PC-9 (cell line): ENCODE measurements at regions not wholly inside any gene's neighbourhood (a gene's known extent, or its start where the extent isn't known, plus 50 kb on each side); places are given as distances from the start of the nearest gene placed in this dataset.

Experiments used
- BruUV-seq: library from RNA; stranded (reverse); fragments of 400-500 nt; replicated peaks from 2 replicates; lab custom pipeline; 2021; lab: Mats Ljungman, UMichigan
- CTCF ChIA-PET: fragments of 300-600 bp; sonication (Branson Sonifier 250); formaldehyde crosslinking; loops from one replicate; lab custom pipeline; 2022; ENCODE audit warnings: antibody characterized with exemption; lab: Charles Lee
- POLR2A ChIA-PET: fragments of 300-600 bp; sonication (Branson Sonifier 250); formaldehyde crosslinking; loops from one replicate; lab custom pipeline; 2022; ENCODE audit warnings: antibody characterized with exemption; ENCODE audit not compliant: unreplicated experiment; lab: Charles Lee
- DNase-seq, 2 experiments: peaks; one replicate each; pipeline versions ENCODE4 v3.0.0 to v3.0.0-alpha.2; 2015 to 2022; ENCODE audit warnings: mixed read lengths in 1 of 2
- H2AFZ ChIP-seq: fragments of 200-600 bp; sonication (generic); 2 replicates; pipeline ENCODE4 v1.8.1; 2017; ENCODE audit warnings: antibody characterized with exemption
- H3F3A ChIP-seq: fragments of 200-600 bp; sonication (generic); 2 replicates; pipeline ENCODE4 v1.8.1; 2017; ENCODE audit warnings: antibody characterized with exemption, mild to moderate bottlenecking, low read depth; ENCODE audit not compliant: insufficient read depth
- H3K27ac ChIP-seq: fragments of 200-600 bp; sonication (generic); 2 replicates; pipeline ENCODE4 v1.6.1; 2016; ENCODE audit warnings: mixed run types
- H3K27me3 ChIP-seq: fragments of 200-600 bp; sonication (generic); 2 replicates; pipeline ENCODE4 v1.6.1; 2016; ENCODE audit warnings: low read depth, mixed run types; ENCODE audit not compliant: insufficient read depth
- H3K36me3 ChIP-seq: fragments of 200-600 bp; sonication (generic); 2 replicates; pipeline ENCODE4 v1.6.1; 2016; ENCODE audit warnings: low read depth, mixed run types
- H3K4me1 ChIP-seq: fragments of 200-600 bp; sonication (generic); replicated peaks from 2 replicates; pipeline ENCODE4 v1.6.1; 2016; ENCODE audit warnings: mixed run types; ENCODE audit not compliant: insufficient read depth
- H3K4me2 ChIP-seq: fragments of 200-600 bp; sonication (generic); 2 replicates; pipeline ENCODE4 v1.6.1; 2017; ENCODE audit warnings: mixed run types
- H3K4me3 ChIP-seq: fragments of 200-600 bp; sonication (generic); 2 replicates; pipeline ENCODE4 v1.6.1; 2016; ENCODE audit warnings: mixed run types
- H3K79me2 ChIP-seq: fragments of 200-600 bp; sonication (generic); 2 replicates; pipeline ENCODE4 v1.6.1; 2017; ENCODE audit warnings: low read depth, mixed run types
- H3K9me2 ChIP-seq: fragments of 200-600 bp; sonication (generic); 2 replicates; pipeline ENCODE4 v1.8.1; 2017; ENCODE audit warnings: mild to moderate bottlenecking; ENCODE audit not compliant: insufficient read depth
- H3K9me3 ChIP-seq: fragments of 200-600 bp; sonication (generic); 2 replicates; pipeline ENCODE4 v1.8.1; 2016; ENCODE audit warnings: low read depth; ENCODE audit not compliant: insufficient read depth
- H4K20me1 ChIP-seq: fragments of 200-600 bp; sonication (generic); 2 replicates; pipeline ENCODE4 v1.8.1; 2017; ENCODE audit not compliant: insufficient read depth
- EZH2 ChIP-seq: fragments of 200-600 bp; sonication (generic); IDR thresholded peaks from 2 replicates; pipeline ENCODE4 v1.8.0; 2017; ENCODE audit warnings: antibody characterized with exemption, low read depth
- intact Hi-C: fragments of 100-400 bp; cut with micrococcal nuclease; formaldehyde crosslinking; loops from one replicate; pipeline ENCODE4 v1.10.0; 2022; ENCODE audit not compliant: unreplicated experiment
- TF ChIP-seq, protein P1 (sequence below): fragments of 200-600 bp; sonication (generic); conservative IDR thresholded peaks from 2 replicates; pipeline ENCODE4 v1.6.1; 2017; ENCODE audit warnings: mixed run types, antibody characterized with exemption, mild to moderate bottlenecking, moderate library complexity

GRCh38 chr6:84515067-84515466 is 249.3 kb downstream of the TBX18 start:
- no peak overlapping the region for H3K4me3 ChIP-seq
- ChIA-PET POLR2A (no interaction called here), CTCF (interaction anchor here (1.1 kb wide), 1 partner anchor 260 kb away, joined by 3 read pairs; no protein-coding TSS in a partner anchor)
- H4K20me1 ChIP-seq: no peaks in the 10 kb centered on the region
- no peak overlapping the region for H3K4me2 ChIP-seq
- H3F3A ChIP-seq: no peaks in the 10 kb centered on the region
- no TSS peak for BruUV-seq
- intact Hi-C loops: no loop called here
- no peaks in the 10 kb centered on the region for H3K36me3 ChIP-seq
- DNase-seq: no peak
- H2AFZ ChIP-seq: no peak overlapping the region
- H3K27ac ChIP-seq: no peak overlapping the region
- H3K4me1 ChIP-seq: no peaks in the 10 kb centered on the region
- H3K9me2 ChIP-seq: no peaks in the 10 kb centered on the region
- TF ChIP-seq EZH2: no peak
- TF ChIP-seq, protein P1, sequence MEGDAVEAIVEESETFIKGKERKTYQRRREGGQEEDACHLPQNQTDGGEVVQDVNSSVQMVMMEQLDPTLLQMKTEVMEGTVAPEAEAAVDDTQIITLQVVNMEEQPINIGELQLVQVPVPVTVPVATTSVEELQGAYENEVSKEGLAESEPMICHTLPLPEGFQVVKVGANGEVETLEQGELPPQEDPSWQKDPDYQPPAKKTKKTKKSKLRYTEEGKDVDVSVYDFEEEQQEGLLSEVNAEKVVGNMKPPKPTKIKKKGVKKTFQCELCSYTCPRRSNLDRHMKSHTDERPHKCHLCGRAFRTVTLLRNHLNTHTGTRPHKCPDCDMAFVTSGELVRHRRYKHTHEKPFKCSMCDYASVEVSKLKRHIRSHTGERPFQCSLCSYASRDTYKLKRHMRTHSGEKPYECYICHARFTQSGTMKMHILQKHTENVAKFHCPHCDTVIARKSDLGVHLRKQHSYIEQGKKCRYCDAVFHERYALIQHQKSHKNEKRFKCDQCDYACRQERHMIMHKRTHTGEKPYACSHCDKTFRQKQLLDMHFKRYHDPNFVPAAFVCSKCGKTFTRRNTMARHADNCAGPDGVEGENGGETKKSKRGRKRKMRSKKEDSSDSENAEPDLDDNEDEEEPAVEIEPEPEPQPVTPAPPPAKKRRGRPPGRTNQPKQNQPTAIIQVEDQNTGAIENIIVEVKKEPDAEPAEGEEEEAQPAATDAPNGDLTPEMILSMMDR: no peak
- no peaks in the 10 kb centered on the region for H3K9me3 ChIP-seq
- H3K27me3 ChIP-seq: no peaks in the 10 kb centered on the region
- no peaks in the 10 kb centered on the region for H3K79me2 ChIP-seq

GRCh38 chr6:84514089-84514971 is 250.1 kb downstream of the TBX18 start:
- Histone ChIP-seq H3K4me2 (no peak overlapping the region), H3K4me3 (no peak overlapping the region), H3K79me2 (no peaks in the 10 kb centered on the region), H4K20me1 (no peaks in the 10 kb centered on the region), H3K9me2 (no peaks in the 10 kb centered on the region), H3K27me3 (no peaks in the 10 kb centered on the region), H3K27ac (no peak overlapping the region), H3K36me3 (no peaks in the 10 kb centered on the region), H2AFZ (no peak overlapping the region), H3F3A (no peaks in the 10 kb centered on the region), H3K9me3 (no peaks in the 10 kb centered on the region), H3K4me1 (no peaks in the 10 kb centered on the region)
- intact Hi-C loops: no loop called here
- CTCF ChIA-PET: no interaction called here
- no TSS peak for BruUV-seq
- POLR2A ChIA-PET: no interaction called here
- no peak for TF ChIP-seq EZH2
- TF ChIP-seq, protein P1: no peak
- DNase-seq: no peak

DNA sequence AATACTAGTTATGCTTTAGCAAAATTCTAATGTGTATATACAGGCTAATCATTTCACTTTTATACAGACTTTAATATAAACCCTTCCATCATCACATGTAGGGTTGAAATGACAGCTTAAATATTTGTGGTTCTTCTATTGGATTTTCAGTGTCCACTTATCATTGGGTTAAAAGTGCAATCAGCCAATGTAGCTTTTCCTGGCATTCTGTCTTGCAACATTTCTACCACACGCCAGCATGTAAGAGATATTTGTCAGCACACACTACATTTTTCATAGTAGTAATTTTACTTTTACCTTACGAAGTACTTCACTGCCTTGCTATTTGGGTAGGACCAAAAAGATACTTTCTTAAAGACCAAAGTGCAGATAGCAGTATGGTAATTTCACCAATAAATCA is 252.0 kb downstream of the TBX18 start:
- H3F3A ChIP-seq: no peaks in the 10 kb centered on the region
- no peak for TF ChIP-seq EZH2
- TF ChIP-seq, protein P1: no peak
- H3K9me3 ChIP-seq: no peaks in the 10 kb centered on the region
- DNase-seq: no peak
- POLR2A ChIA-PET: no interaction called here
- intact Hi-C loops: no loop called here
- no peaks in the 10 kb centered on the region for H3K4me1 ChIP-seq
- H2AFZ ChIP-seq: no peak overlapping the region
- no peak overlapping the region for H3K4me3 ChIP-seq
- H3K4me2 ChIP-seq: no peak overlapping the region
- no peaks in the 10 kb centered on the region for H3K27me3 ChIP-seq
- H3K36me3 ChIP-seq: no peaks in the 10 kb centered on the region
- BruUV-seq: no TSS peak
- H3K79me2 ChIP-seq: no peaks in the 10 kb centered on the region
- no peak overlapping the region for H3K27ac ChIP-seq
- CTCF ChIA-PET: no interaction called here
- H4K20me1 ChIP-seq: no peaks in the 10 kb centered on the region
- no peaks in the 10 kb centered on the region for H3K9me2 ChIP-seq
